Breast epithelium (tissue), 4 donors: ENCODE measurements at regions not wholly inside any gene's neighbourhood (a gene's known extent, or its start where the extent isn't known, plus 50 kb on each side); places are given as distances from the start of the nearest gene placed in this dataset.

ENCODE experiments used
- DNase-seq, 2 donors: peaks; one replicate each; pipeline ENCODE4 v3.0.0-alpha.2; 2019; ENCODE audit warnings: low spot score in 2 of 2
- H3K27ac ChIP-seq, 2 donors: fragments of 200-600 bp; sonication (generic) in 1 of 2; one replicate each; pipeline ENCODE4 v1.5.1; 2016 to 2019; ENCODE audit warnings: mild to moderate bottlenecking in 1 of 2
- H3K27me3 ChIP-seq, 2 donors: fragments of 200-600 bp; sonication (generic) in 1 of 2; one replicate each; pipeline versions ENCODE4 v1.5.1 to v1.6.0; 2017 to 2019; ENCODE audit warnings: control low read depth in 1 of 2, mild to moderate bottlenecking in 1 of 2
- H3K36me3 ChIP-seq: fragments of 200-600 bp; one replicate; pipeline ENCODE4 v1.5.1; 2019
- H3K4me1 ChIP-seq, 2 donors: fragments of 200-600 bp; sonication (generic); one replicate each; pipeline ENCODE4 v1.5.1; 2016 to 2019; ENCODE audit warnings: control low read depth in 1 of 2
- H3K4me3 ChIP-seq, 3 donors: fragments of 200-600 bp; sonication (generic); 1 replicate in 2 of 3; 2 replicates in 1 of 3; pipeline ENCODE4 v1.5.1; 2016 to 2019; ENCODE audit warnings: mild to moderate bottlenecking in 3 of 3, moderate library complexity in 2 of 3
- H3K9me3 ChIP-seq, 2 donors: fragments of 200-600 bp; sonication (generic) in 1 of 2; one replicate each; pipeline ENCODE4 v1.5.1; 2016 to 2019; ENCODE audit warnings: control low read depth in 1 of 2
- CTCF ChIP-seq, 3 donors: fragments of 450-650 bp; IDR thresholded peaks; one replicate each; pipeline ENCODE4 v1.5.1; 2016 to 2017; ENCODE audit warnings: antibody characterized with exemption in 3 of 3, mild to moderate bottlenecking in 3 of 3, moderate library complexity in 3 of 3
- POLR2A ChIP-seq: fragments of 450-650 bp; IDR thresholded peaks from one replicate; pipeline ENCODE4 v1.6.1; 2016; ENCODE audit warnings: antibody characterized with exemption, mild to moderate bottlenecking, moderate library complexity
- POLR2AphosphoS5 ChIP-seq, 3 donors: sonication (generic); formaldehyde crosslinking; IDR thresholded peaks; one replicate each; pipeline ENCODE4 v1.6.1; 2017; ENCODE audit warnings: antibody characterized with exemption in 3 of 3
- intact Hi-C: fragments of 100-400 bp; cut with DNase I; formaldehyde crosslinking; loops from one replicate; pipeline ENCODE4 v1.15.1; 2023; ENCODE audit warnings: low total_unique reads

GRCh38 chr13:111398715-111399299, 78.4 kb downstream of the TEX29 start:
- TF ChIP-seq POLR2A (no peak), CTCF (IDR thresholded peaks at IDR 0.05) (no peak), POLR2AphosphoS5 (IDR thresholded peaks at IDR 0.05) (no peak)
- H3K9me3 ChIP-seq, result no peaks in the 10 kb centered on the region
- DNase-seq, result no peak
- no peak overlapping the region for H3K27ac ChIP-seq
- H3K36me3 ChIP-seq, result no peaks in the 10 kb centered on the region
- H3K4me1 ChIP-seq, result no peaks in the 10 kb centered on the region
- intact Hi-C loops, result no loop called here
- H3K4me3 ChIP-seq, result no peak overlapping the region
- peaks cover 0 to 16% of the 10 kb centered on the region in 2 donors for H3K27me3 ChIP-seq

- Histone ChIP-seq H3K27ac (no peak overlapping the region), H3K4me3 (no peak overlapping the region), H3K36me3 (no peaks in the 10 kb centered on the region), H3K4me1 (no peaks in the 10 kb centered on the region), H3K9me3 (no peaks in the 10 kb centered on the region), H3K27me3 (peaks cover 0 to 19% of the 10 kb centered on the region in 2 donors)
- intact Hi-C loops, result no loop called here
- TF ChIP-seq POLR2A, result no peak
- TF ChIP-seq POLR2AphosphoS5 (IDR thresholded peaks at IDR 0.05), result no peak
- TF ChIP-seq CTCF (IDR thresholded peaks at IDR 0.05), result no peak
- no peak for DNase-seq
Measured at GRCh38 chr13:111399334-111399733, 78.9 kb downstream of the TEX29 start.

- H3K4me1 ChIP-seq, result no peaks in the 10 kb centered on the region
- H3K4me3 ChIP-seq, result no peak overlapping the region
- H3K27ac ChIP-seq, result no peak overlapping the region
- DNase-seq, result no peak
- H3K36me3 ChIP-seq, result no peaks in the 10 kb centered on the region
- peaks cover 0 to 23% of the 10 kb centered on the region in 2 donors for H3K27me3 ChIP-seq
- H3K9me3 ChIP-seq, result no peaks in the 10 kb centered on the region
- intact Hi-C loops, result no loop called here
- TF ChIP-seq POLR2AphosphoS5 (IDR thresholded peaks at IDR 0.05) (no peak), POLR2A (no peak), CTCF (IDR thresholded peaks at IDR 0.05) (no peak)
Measured at GRCh38 chr13:111399776-111400538, 79.5 kb downstream of the TEX29 start.

- TF ChIP-seq POLR2A (no peak), POLR2AphosphoS5 (IDR thresholded peaks at IDR 0.05) (no peak), CTCF (IDR thresholded peaks at IDR 0.05) (no peak)
- intact Hi-C loops, result no loop called here
- H3K27ac ChIP-seq, result no peak overlapping the region
- H3K4me1 ChIP-seq, result no peaks in the 10 kb centered on the region
- no peaks in the 10 kb centered on the region for H3K9me3 ChIP-seq
- no peaks in the 10 kb centered on the region for H3K36me3 ChIP-seq
- H3K4me3 ChIP-seq, result no peak overlapping the region
- no peak for DNase-seq
- H3K27me3 ChIP-seq, result peaks cover 0 to 23% of the 10 kb centered on the region in 2 donors
Measured at GRCh38 chr13:111401151-111401550, 80.7 kb downstream of the TEX29 start.

GRCh38 chr13:111401755-111402154, 81.3 kb downstream of the TEX29 start:
- no peak for DNase-seq
- H3K27me3 ChIP-seq, result peaks cover 0 to 25% of the 10 kb centered on the region in 2 donors
- no peaks in the 10 kb centered on the region for H3K4me1 ChIP-seq
- H3K4me3 ChIP-seq, result no peak overlapping the region
- TF ChIP-seq CTCF (IDR thresholded peaks at IDR 0.05) (no peak), POLR2AphosphoS5 (IDR thresholded peaks at IDR 0.05) (no peak), POLR2A (no peak)
- intact Hi-C loops, result no loop called here
- no peaks in the 10 kb centered on the region for H3K9me3 ChIP-seq
- H3K27ac ChIP-seq, result no peak overlapping the region
- H3K36me3 ChIP-seq, result no peaks in the 10 kb centered on the region
